Mesendoderm (in vitro differentiated cells): ENCODE measurements at regions not wholly inside any gene's neighbourhood (a gene's known extent, or its start where the extent isn't known, plus 50 kb on each side); places are given as distances from the start of the nearest gene placed in this dataset.

Experiments
- DNase-seq: peaks from one replicate; pipeline ENCODE4 v3.0.0; 2013
- H2AK5ac ChIP-seq: 2 replicates; pipeline ENCODE4 v1.6.1; 2013; ENCODE audit warnings: low read length, inconsistent platforms
- H2BK120ac ChIP-seq: 2 replicates; pipeline ENCODE4 v1.6.1; 2013; ENCODE audit warnings: low read depth, mild to moderate bottlenecking, low read length, moderate library complexity, mixed read lengths
- H2BK15ac ChIP-seq: replicated peaks from 2 replicates; pipeline ENCODE4 v1.6.1; 2013; ENCODE audit warnings: low read depth, mild to moderate bottlenecking, moderate library complexity
- H2BK5ac ChIP-seq: 2 replicates; pipeline ENCODE4 v1.6.1; 2013; ENCODE audit warnings: low read length, inconsistent platforms
- H3K18ac ChIP-seq: 2 replicates; pipeline ENCODE4 v1.6.1; 2013; ENCODE audit warnings: mild to moderate bottlenecking, low read length, mixed read lengths
- H3K23ac ChIP-seq: one replicate; pipeline ENCODE4 v1.6.1; 2013; ENCODE audit warnings: low read length
- H3K27ac ChIP-seq: 2 replicates; pipeline ENCODE4 v1.5.1; 2013; ENCODE audit warnings: low read depth, mild to moderate bottlenecking, inconsistent platforms, low read length, moderate library complexity
- H3K27me3 ChIP-seq: 2 replicates; pipeline ENCODE4 v1.6.1; 2013; ENCODE audit warnings: low read length, control low read depth, mild to moderate bottlenecking, inconsistent platforms; ENCODE audit not compliant: insufficient read depth, poor library complexity
- H3K36me3 ChIP-seq: 2 replicates; pipeline ENCODE4 v1.6.1; 2013; ENCODE audit warnings: low read length, inconsistent platforms; ENCODE audit not compliant: control insufficient read depth, insufficient read depth
- H3K4ac ChIP-seq: one replicate; pipeline ENCODE4 v1.6.1; 2013; ENCODE audit warnings: low read depth, mild to moderate bottlenecking, low read length, moderate library complexity
- H3K4me1 ChIP-seq: 2 replicates; pipeline ENCODE4 v1.6.1; 2013; ENCODE audit warnings: low read depth, low read length, inconsistent platforms; ENCODE audit not compliant: control insufficient read depth
- H3K4me2 ChIP-seq: 2 replicates; pipeline ENCODE4 v1.6.1; 2013; ENCODE audit warnings: low read length
- H3K4me3 ChIP-seq: 2 replicates; pipeline ENCODE4 v1.5.1; 2013; ENCODE audit warnings: mild to moderate bottlenecking, low read length
- H3K56ac ChIP-seq: one replicate; pipeline ENCODE4 v1.6.1; 2013; ENCODE audit warnings: low read length
- H3K79me1 ChIP-seq: 2 replicates; pipeline ENCODE4 v1.6.1; 2013; ENCODE audit warnings: low read length, inconsistent platforms
- H3K79me2 ChIP-seq: 2 replicates; pipeline ENCODE4 v1.6.1; 2013; ENCODE audit warnings: mild to moderate bottlenecking, low read length; ENCODE audit not compliant: control insufficient read depth, insufficient read depth
- H3K9ac ChIP-seq: 2 replicates; pipeline ENCODE4 v1.6.1; 2013; ENCODE audit warnings: low read length, inconsistent platforms
- H4K5ac ChIP-seq: one replicate; pipeline ENCODE4 v1.6.1; 2013; ENCODE audit warnings: low read length
- H4K8ac ChIP-seq: one replicate; pipeline ENCODE4 v1.6.1; 2013; ENCODE audit warnings: low read depth, mild to moderate bottlenecking, control low read depth, low read length, moderate library complexity
- WGBS: extraction: QIAGEN DNeasy Blood & Tissue Kit; methylation state at CpG from one replicate; pipeline ENCODE4 v1.1.7; 2013; ENCODE audit warnings: low lambda C conversion rate, missing lambda C conversion rate; ENCODE audit not compliant: insufficient coverage; ENCODE audit errors: extremely low coverage; 5-methylcytosine and 5-hydroxymethylcytosine counted together

DNA sequence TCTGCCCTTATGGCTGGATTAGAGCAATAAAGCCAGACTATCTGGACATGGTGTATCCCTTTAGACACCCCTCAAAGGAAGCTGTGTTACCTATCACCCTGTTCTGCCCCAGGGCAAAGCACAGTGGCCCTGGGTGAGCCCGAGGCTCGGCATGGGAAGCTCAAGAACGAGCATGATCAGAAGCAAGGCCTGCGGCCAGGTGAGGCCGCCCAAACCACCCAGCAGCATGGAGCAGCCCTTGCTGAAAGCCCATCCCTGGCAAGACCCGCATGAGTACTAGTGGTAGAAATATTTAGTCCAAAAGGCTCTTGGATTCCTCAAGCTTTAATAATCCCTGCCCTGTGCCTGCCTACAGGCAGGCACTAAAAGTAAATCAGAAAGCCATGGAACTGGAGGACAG lies 261.1 kb downstream of the MEX3B start:
- Histone ChIP-seq H3K4ac (no peak overlapping the region), H3K4me2 (no peak overlapping the region), H3K18ac (no peak overlapping the region), H3K9ac (no peak overlapping the region), H3K4me3 (no peak overlapping the region), H3K27ac (no peak overlapping the region), H3K79me2 (no peaks in the 10 kb centered on the region), H3K27me3 (no peaks in the 10 kb centered on the region), H2BK5ac (no peak overlapping the region), H3K56ac (no peak overlapping the region), H2BK15ac (no peak overlapping the region), H2BK120ac (no peak overlapping the region), H3K23ac (no peak overlapping the region), H4K5ac (no peak overlapping the region), H3K4me1 (no peaks in the 10 kb centered on the region), H3K36me3 (no peaks in the 10 kb centered on the region), H4K8ac (no peak overlapping the region), H2AK5ac (no peak overlapping the region), H3K79me1 (no peaks in the 10 kb centered on the region)
- no CpG with 5 or more reads among the region's 6 CpGs for WGBS
- no peak for DNase-seq

DNA sequence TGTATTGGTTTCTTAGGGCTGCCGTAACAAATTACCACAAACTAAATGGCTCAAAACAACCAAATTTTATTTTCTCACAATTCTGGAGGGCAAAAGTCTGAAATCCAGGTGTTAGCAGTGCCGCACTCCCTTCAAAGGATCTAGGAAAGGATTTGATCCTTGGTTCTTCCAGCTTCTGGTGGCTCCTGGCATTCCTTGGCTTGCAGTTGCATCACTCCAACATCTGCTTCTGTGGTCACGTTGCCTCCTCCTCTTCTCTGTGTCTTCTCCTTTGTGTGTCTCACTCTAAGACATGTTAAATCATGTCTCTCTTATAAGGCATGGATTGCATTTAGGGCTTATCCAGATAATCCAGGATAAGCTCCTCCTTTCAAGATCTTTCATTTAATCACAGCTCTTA lies 262.2 kb downstream of the MEX3B start:
- H3K4me1 ChIP-seq = no peaks in the 10 kb centered on the region
- no peak overlapping the region for H2BK5ac ChIP-seq
- no peak overlapping the region for H3K4me3 ChIP-seq
- H3K56ac ChIP-seq = no peak overlapping the region
- WGBS = no CpG with 5 or more reads among the region's 3 CpGs
- H3K36me3 ChIP-seq = no peaks in the 10 kb centered on the region
- H3K9ac ChIP-seq = no peak overlapping the region
- no peak overlapping the region for H3K4me2 ChIP-seq
- H3K18ac ChIP-seq = no peak overlapping the region
- no peak overlapping the region for H2BK120ac ChIP-seq
- no peaks in the 10 kb centered on the region for H3K79me1 ChIP-seq
- H4K8ac ChIP-seq = no peak overlapping the region
- H2BK15ac ChIP-seq = no peak overlapping the region
- no peak overlapping the region for H3K23ac ChIP-seq
- DNase-seq = no peak
- H3K27me3 ChIP-seq = no peaks in the 10 kb centered on the region
- H4K5ac ChIP-seq = no peak overlapping the region
- no peak overlapping the region for H3K4ac ChIP-seq
- H2AK5ac ChIP-seq = no peak overlapping the region
- no peaks in the 10 kb centered on the region for H3K79me2 ChIP-seq
- H3K27ac ChIP-seq = no peak overlapping the region

DNA sequence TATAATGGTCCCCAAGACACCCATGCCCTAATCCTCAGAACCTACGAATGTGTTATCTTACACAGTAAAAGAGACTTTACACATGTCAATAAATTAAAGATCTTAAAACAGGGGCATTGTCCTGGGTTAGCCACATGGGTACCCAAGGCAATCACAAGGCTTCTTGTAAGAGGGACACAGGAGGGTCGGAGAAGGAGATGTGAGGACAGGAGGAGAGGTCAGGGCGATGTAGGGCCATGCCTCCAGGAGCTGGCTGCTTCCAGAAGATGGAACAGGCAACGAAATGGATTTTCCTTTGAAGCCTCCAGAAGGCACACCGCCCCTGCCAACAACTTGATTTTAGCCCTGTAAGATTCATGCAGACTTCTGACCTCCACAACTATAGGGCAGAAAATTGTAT lies 262.7 kb downstream of the MEX3B start:
- Histone ChIP-seq H2AK5ac (no peak overlapping the region), H2BK5ac (no peak overlapping the region)
- WGBS = no CpG with 5 or more reads among the region's 5 CpGs

DNA sequence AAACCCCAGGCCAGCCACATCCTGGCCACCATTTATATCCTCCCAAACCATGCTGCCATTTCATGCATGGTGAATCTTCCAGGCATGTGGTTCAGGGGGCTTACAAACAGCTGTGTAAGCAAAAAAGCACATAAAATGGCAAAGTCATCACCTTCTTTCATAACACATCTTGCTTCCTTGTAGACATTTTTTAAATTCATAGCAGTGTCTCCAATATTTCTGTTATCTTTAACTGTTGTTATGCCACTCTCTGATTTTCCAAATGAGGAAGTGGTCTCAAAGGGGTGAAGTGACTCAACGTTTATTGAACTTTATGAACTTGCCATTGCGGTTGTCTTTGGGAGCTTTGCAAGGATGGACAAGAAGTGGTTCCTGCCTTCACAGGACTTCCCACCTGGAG lies 264.4 kb downstream of the MEX3B start:
- Histone ChIP-seq H3K4me1 (no peaks in the 10 kb centered on the region), H3K79me1 (no peaks in the 10 kb centered on the region), H3K79me2 (no peaks in the 10 kb centered on the region), H4K8ac (no peak overlapping the region), H2BK5ac (no peak overlapping the region), H3K18ac (no peak overlapping the region), H3K36me3 (no peaks in the 10 kb centered on the region), H3K56ac (no peak overlapping the region), H3K4ac (no peak overlapping the region), H2AK5ac (no peak overlapping the region), H3K27ac (no peak overlapping the region), H3K27me3 (no peaks in the 10 kb centered on the region), H2BK120ac (no peak overlapping the region), H4K5ac (no peak overlapping the region), H2BK15ac (no peak overlapping the region), H3K4me3 (no peak overlapping the region), H3K23ac (no peak overlapping the region), H3K9ac (no peak overlapping the region), H3K4me2 (no peak overlapping the region)
- WGBS = no CpG with 5 or more reads among the region's 2 CpGs
- DNase-seq = no peak

More for the DNA sequence above, 262.7 kb downstream of the MEX3B start:
- Histone ChIP-seq H3K56ac (no peak overlapping the region), H3K27ac (no peak overlapping the region), H3K4me1 (no peaks in the 10 kb centered on the region), H2BK120ac (no peak overlapping the region), H3K4ac (no peak overlapping the region), H3K18ac (no peak overlapping the region), H3K23ac (no peak overlapping the region), H3K4me2 (no peak overlapping the region), H3K36me3 (no peaks in the 10 kb centered on the region), H3K4me3 (no peak overlapping the region), H2BK15ac (no peak overlapping the region), H3K79me1 (no peaks in the 10 kb centered on the region), H3K79me2 (no peaks in the 10 kb centered on the region), H3K9ac (no peak overlapping the region), H4K8ac (no peak overlapping the region), H4K5ac (no peak overlapping the region), H3K27me3 (no peaks in the 10 kb centered on the region)
- no peak for DNase-seq

DNA sequence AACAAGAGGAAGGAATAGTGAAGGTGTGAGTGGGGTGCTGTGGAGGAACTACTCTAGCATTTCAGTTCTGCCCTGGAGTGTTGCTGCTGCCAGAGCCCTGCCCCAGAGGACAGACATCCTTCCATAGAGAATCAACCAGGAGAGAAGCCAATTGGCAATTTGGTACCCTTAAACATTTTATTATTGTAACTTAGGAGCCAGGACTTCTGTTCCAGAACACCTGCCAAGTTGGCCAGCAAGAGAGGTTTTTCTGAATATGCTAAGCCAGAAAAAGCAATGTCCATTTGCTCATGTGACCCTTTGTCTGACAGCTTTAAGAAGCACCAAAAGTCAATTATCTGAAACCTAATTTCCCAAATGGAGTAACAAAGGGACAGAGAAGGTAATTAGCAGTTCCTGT lies 264.9 kb downstream of the MEX3B start:
- H3K36me3 ChIP-seq = no peaks in the 10 kb centered on the region

DNA sequence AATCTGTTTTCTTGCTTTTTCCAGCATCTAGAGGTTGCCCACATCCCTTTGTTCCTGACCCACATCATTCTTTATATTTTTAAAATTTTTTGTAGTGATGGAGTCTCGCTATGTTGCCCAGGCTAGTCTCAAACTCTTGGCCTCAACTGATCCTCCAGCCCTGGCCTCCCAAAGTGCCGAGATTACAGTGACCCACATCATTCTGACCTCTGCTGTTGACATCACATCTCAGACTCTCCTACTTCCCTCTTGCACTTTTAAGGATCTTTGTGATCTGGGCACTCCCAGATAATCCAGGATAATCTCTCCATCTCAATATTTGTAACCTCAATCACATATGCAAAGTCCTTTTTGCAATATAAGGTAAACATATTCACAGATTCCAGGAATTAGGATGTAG lies 266.6 kb downstream of the MEX3B start:
- Histone ChIP-seq H2BK120ac (no peak overlapping the region), H4K5ac (no peak overlapping the region), H3K4me3 (no peak overlapping the region), H3K79me1 (no peaks in the 10 kb centered on the region), H3K4ac (no peak overlapping the region), H3K23ac (no peak overlapping the region), H2BK15ac (no peak overlapping the region), H3K27ac (no peak overlapping the region), H2AK5ac (no peak overlapping the region), H3K9ac (no peak overlapping the region), H3K79me2 (no peaks in the 10 kb centered on the region), H3K4me2 (no peak overlapping the region), H2BK5ac (no peak overlapping the region), H3K36me3 (no peaks in the 10 kb centered on the region), H3K56ac (no peak overlapping the region), H3K4me1 (no peaks in the 10 kb centered on the region), H3K27me3 (no peaks in the 10 kb centered on the region), H3K18ac (no peak overlapping the region), H4K8ac (no peak overlapping the region)
- no peak for DNase-seq
- WGBS = no CpG with 5 or more reads among the region's 2 CpGs

More for the DNA sequence above, 264.9 kb downstream of the MEX3B start:
- no peak overlapping the region for H3K4me2 ChIP-seq
- no peaks in the 10 kb centered on the region for H3K79me1 ChIP-seq
- H3K27me3 ChIP-seq = no peaks in the 10 kb centered on the region
- no peak overlapping the region for H3K4me3 ChIP-seq
- H2BK120ac ChIP-seq = no peak overlapping the region
- no peak overlapping the region for H3K4ac ChIP-seq
- no peak overlapping the region for H2AK5ac ChIP-seq
- no peak overlapping the region for H2BK5ac ChIP-seq
- no peak overlapping the region for H3K23ac ChIP-seq
- no peak for DNase-seq
- H3K18ac ChIP-seq = no peak overlapping the region
- H4K8ac ChIP-seq = no peak overlapping the region
- no peak overlapping the region for H4K5ac ChIP-seq
- no peak overlapping the region for H3K27ac ChIP-seq
- H3K4me1 ChIP-seq = no peaks in the 10 kb centered on the region
- no peak overlapping the region for H2BK15ac ChIP-seq
- H3K56ac ChIP-seq = no peak overlapping the region
- no peaks in the 10 kb centered on the region for H3K79me2 ChIP-seq
- H3K9ac ChIP-seq = no peak overlapping the region
